Calu3 (cell line): ENCODE measurements at regions not wholly inside any gene's neighbourhood (a gene's known extent, or its start where the extent isn't known, plus 50 kb on each side); places are given as distances from the start of the nearest gene placed in this dataset.

Experiments used
- BruUV-seq: library from RNA; stranded (reverse); fragments of 400-500 nt; replicated peaks from 2 replicates; lab custom pipeline; 2021; lab: Mats Ljungman, UMichigan
- CTCF ChIA-PET: fragments of 300-600 bp; sonication (Branson Sonifier 250); formaldehyde crosslinking; loops from one replicate; lab custom pipeline; 2022; ENCODE audit warnings: antibody characterized with exemption; lab: Charles Lee
- DNase-seq: peaks from one replicate; pipeline ENCODE4 v3.0.0; 2022
- H3K27ac Mint-ChIP-seq: one replicate; pipeline ENCODE4 v1.8.0; 2022; ENCODE audit warnings: mixed read lengths; ENCODE audit not compliant: unreplicated experiment
- H3K27me3 Mint-ChIP-seq: one replicate; pipeline ENCODE4 v1.8.0; 2022; ENCODE audit warnings: mixed read lengths; ENCODE audit not compliant: unreplicated experiment
- H3K36me3 Mint-ChIP-seq: one replicate; pipeline ENCODE4 v1.8.0; 2022; ENCODE audit warnings: mild to moderate bottlenecking, moderate library complexity, mixed read lengths; ENCODE audit not compliant: insufficient read depth, unreplicated experiment
- H3K4me1 Mint-ChIP-seq: one replicate; pipeline ENCODE4 v1.8.0; 2022; ENCODE audit warnings: mild to moderate bottlenecking, low read depth, mixed read lengths; ENCODE audit not compliant: unreplicated experiment
- H3K4me3 Mint-ChIP-seq: one replicate; pipeline ENCODE4 v1.8.0; 2022; ENCODE audit warnings: mild to moderate bottlenecking, low read depth, moderate library complexity, mixed read lengths; ENCODE audit not compliant: unreplicated experiment
- H3K9me3 Mint-ChIP-seq: one replicate; pipeline ENCODE4 v1.8.0; 2022; ENCODE audit warnings: low read depth, mixed read lengths; ENCODE audit not compliant: unreplicated experiment
- CTCF ChIP-seq: fragments of 200-600 bp; IDR thresholded peaks from one replicate; pipeline ENCODE4 v1.8.0; 2022; ENCODE audit warnings: antibody characterized with exemption; ENCODE audit not compliant: unreplicated experiment
- intact Hi-C: fragments of 100-400 bp; cut with micrococcal nuclease; formaldehyde crosslinking; loops from one replicate; pipeline ENCODE4 v1.10.0; 2022; ENCODE audit not compliant: unreplicated experiment

- BruUV-seq = no TSS peak
- DNase-seq = no peak
- H3K9me3 Mint-ChIP-seq = no peaks in the 10 kb centered on the region
- no peak overlapping the region for H3K4me3 Mint-ChIP-seq
- H3K36me3 Mint-ChIP-seq = no peaks in the 10 kb centered on the region
- intact Hi-C loops = no loop called here
- no peaks in the 10 kb centered on the region for H3K4me1 Mint-ChIP-seq
- H3K27me3 Mint-ChIP-seq = peaks cover 49% of the 10 kb centered on the region
- TF ChIP-seq CTCF = no peak
- no peak overlapping the region for H3K27ac Mint-ChIP-seq
- CTCF ChIA-PET = interaction anchor here (0.6 kb wide), 1 partner anchor 91 kb away, joined by 6 read pairs; no protein-coding TSS in a partner anchor
Measured at GRCh38 chr16:86239381-86239780, 270.9 kb upstream of the FOXF1 start.

DNA sequence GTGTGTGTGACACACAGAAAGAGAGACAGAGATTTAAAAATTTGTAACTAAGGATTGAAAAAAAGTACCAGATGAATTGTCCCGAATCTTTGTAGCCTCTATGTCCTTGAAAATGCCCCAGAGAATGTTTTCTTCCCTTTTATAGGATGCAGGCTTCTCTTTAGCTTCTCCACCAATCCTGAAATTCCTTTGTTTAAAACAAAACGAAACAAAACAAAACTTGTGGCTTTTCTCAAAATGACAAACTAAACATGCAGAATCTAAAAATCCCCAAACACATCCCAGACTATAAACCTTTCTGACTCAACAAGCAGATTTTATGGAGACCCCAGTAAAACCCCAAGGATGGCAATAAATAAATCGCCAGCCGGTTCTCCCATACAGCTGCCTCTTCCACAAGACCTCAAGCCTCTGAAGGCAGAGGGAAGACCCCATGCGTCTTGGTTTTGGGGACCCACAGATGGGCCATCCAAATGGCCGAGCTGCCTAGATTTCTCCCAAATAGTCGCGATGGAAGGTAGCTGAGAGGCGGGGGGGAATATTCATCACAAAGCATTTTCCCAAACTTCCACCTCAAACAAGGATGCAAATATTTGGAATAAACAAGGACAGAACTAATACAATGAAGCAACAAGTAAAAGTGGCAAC, 269.5 kb upstream of the FOXF1 start:
- CTCF ChIA-PET = no interaction called here
- intact Hi-C loops = no loop called here

DNA sequence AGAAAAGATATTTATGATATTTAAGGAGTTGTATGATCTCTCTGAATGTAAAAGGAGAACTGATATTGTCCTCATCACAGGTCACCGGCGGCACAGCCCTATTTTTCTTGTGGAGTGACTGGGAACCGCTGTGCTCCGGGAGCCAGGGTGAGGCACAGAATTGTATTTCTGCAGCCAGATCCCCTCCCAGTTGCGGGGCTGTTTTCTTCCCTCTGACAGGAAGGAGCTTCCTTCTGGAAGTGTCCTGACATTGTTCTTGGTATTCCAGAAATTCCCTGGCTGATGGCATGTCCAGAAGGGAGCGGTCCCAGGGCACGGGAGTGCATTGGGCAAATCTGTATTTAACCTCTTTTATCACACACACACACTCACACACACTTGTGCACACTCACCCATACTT, 268.6 kb upstream of the FOXF1 start:
- peaks cover 72% of the 10 kb centered on the region for H3K27me3 Mint-ChIP-seq
- H3K9me3 Mint-ChIP-seq = no peaks in the 10 kb centered on the region
- DNase-seq = no peak
- H3K4me3 Mint-ChIP-seq = no peak overlapping the region
- TF ChIP-seq CTCF = no peak
- no TSS peak for BruUV-seq
- no peaks in the 10 kb centered on the region for H3K4me1 Mint-ChIP-seq
- intact Hi-C loops = no loop called here
- H3K36me3 Mint-ChIP-seq = no peaks in the 10 kb centered on the region
- CTCF ChIA-PET = no interaction called here
- H3K27ac Mint-ChIP-seq = no peak overlapping the region

More for the DNA sequence above, 269.5 kb upstream of the FOXF1 start:
- no TSS peak for BruUV-seq
- DNase-seq = no peak
- H3K27me3 Mint-ChIP-seq = peaks cover 63% of the 10 kb centered on the region
- no peak for TF ChIP-seq CTCF
- no peak overlapping the region for H3K27ac Mint-ChIP-seq
- no peaks in the 10 kb centered on the region for H3K4me1 Mint-ChIP-seq
- H3K36me3 Mint-ChIP-seq = no peaks in the 10 kb centered on the region
- H3K9me3 Mint-ChIP-seq = no peaks in the 10 kb centered on the region
- H3K4me3 Mint-ChIP-seq = no peak overlapping the region

DNA sequence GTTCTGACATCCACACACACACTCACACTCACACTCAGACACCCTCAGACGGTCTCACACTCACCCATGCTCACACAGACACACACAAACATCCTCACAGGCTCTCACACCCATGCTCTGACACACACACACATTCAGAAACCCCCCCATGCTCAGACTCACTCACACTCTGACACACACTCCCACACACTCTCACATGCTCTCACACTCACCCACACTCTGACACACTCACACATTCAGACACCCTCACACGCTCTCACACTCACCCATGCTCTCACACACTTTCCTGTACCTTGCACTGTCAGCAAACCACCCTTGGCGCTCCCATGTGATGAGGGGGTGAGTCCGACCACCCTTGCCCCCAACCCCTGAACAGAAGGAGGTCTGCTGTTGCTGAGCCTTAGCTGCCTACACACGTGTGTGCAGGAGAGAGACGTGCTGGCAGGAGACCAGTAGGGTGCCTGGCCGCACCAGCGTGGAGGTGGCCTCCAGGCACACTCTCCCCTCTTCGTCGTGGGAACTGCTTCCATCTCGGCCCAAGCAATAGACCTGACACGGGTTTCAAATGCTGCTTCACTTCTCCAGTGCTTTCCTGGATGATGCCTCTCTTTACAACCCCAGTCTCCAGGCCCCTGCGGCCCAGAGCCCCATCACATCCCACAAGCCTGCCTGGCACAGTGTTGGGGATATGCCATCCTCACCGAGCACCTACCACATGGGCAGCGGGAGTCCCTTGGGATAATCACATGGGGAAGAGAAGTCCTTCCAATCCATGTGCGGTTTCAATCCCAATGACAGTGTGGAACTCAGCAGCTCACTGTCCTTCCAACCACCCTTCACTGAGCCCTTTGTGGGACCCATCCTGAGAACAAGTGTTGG, 267.8 kb upstream of the FOXF1 start:
- Mint-ChIP-seq H3K27me3 (peaks cover 80% of the 10 kb centered on the region), H3K9me3 (no peaks in the 10 kb centered on the region), H3K27ac (no peak overlapping the region), H3K4me1 (no peaks in the 10 kb centered on the region), H3K4me3 (no peak overlapping the region), H3K36me3 (no peaks in the 10 kb centered on the region)
- TF ChIP-seq CTCF = no peak
- DNase-seq = no peak
- intact Hi-C loops = no loop called here
- CTCF ChIA-PET = no interaction called here
- no TSS peak for BruUV-seq
